Stimulated activated CD4-positive, alpha-beta T cell treated with anti-CD3 and anti-CD28 coated beads, Interleukin-1b, Interleukin-23, amount 100 ng/mL, for 1 hour (primary cell): ENCODE measurements at regions not wholly inside any gene's neighbourhood (a gene's known extent, or its start where the extent isn't known, plus 50 kb on each side); places are given as distances from the start of the nearest gene placed in this dataset.
A peak's percentile ranks its signal among the peaks of the same experiment; 100 is the strongest.
"Not testable (repeated sequence)": the region's sequence is repeated elsewhere in the genome, so short reads cannot be mapped to it uniquely, and the experiment has no call there.

ENCODE experiments used
- DNase-seq, 2 donors: peaks; one replicate each; pipeline ENCODE4 v3.0.0-alpha.2; 2020; ENCODE audit warnings: low read depth in 2 of 2

GRCh38 chr17:77619851-77620250 is 338.7 kb upstream of the TNRC6C start:
- DNase-seq = no peak

GRCh38 chr17:77620282-77620681 is 338.2 kb upstream of the TNRC6C start:
- no peak for DNase-seq

GRCh38 chr17:77622084-77622483 is 336.4 kb upstream of the TNRC6C start:
- not testable (repeated sequence) for DNase-seq

GRCh38 chr17:77622647-77623046 is 335.9 kb upstream of the TNRC6C start:
- no peak for DNase-seq

- DNase-seq = not testable (repeated sequence)
These were observed 335.2 kb upstream of the TNRC6C start for GRCh38 chr17:77623321-77623720.

GRCh38 chr17:77628035-77628434 is 330.5 kb upstream of the TNRC6C start:
- no peak for DNase-seq

- DNase-seq = not testable (repeated sequence)
These were observed 329.2 kb upstream of the TNRC6C start for GRCh38 chr17:77629284-77629683.

- DNase-seq = no peak
These were observed 327.2 kb upstream of the TNRC6C start for GRCh38 chr17:77631307-77631706.

- DNase-seq = no peak
These were observed 325.9 kb upstream of the TNRC6C start for GRCh38 chr17:77632619-77633018.

GRCh38 chr17:77634710-77635109 is 323.8 kb upstream of the TNRC6C start:
- no peak for DNase-seq

- DNase-seq = no peak
These were observed 323.3 kb upstream of the TNRC6C start for GRCh38 chr17:77635176-77635575.

GRCh38 chr17:77635785-77636184 is 322.7 kb upstream of the TNRC6C start:
- DNase-seq = not testable (repeated sequence)

GRCh38 chr17:77636835-77637817 is 321.4 kb upstream of the TNRC6C start:
- no peak for DNase-seq

- DNase-seq = no peak
These were observed 320.5 kb upstream of the TNRC6C start for GRCh38 chr17:77637818-77638575.

- DNase-seq = no peak
These were observed 318.3 kb upstream of the TNRC6C start for GRCh38 chr17:77640252-77640651.

- no peak for DNase-seq
These were observed 317.4 kb upstream of the TNRC6C start for GRCh38 chr17:77640916-77641605.

- no peak for DNase-seq
These were observed 316.8 kb upstream of the TNRC6C start for GRCh38 chr17:77641718-77642117.

GRCh38 chr17:77644181-77645071 is 314.1 kb upstream of the TNRC6C start:
- DNase-seq = no peak

GRCh38 chr17:77645072-77646045 is 313.1 kb upstream of the TNRC6C start:
- DNase-seq = peak in 1 of 2 donors; percentile 8

GRCh38 chr17:77646046-77646430 is 312.5 kb upstream of the TNRC6C start:
- no peak for DNase-seq
